ENCODE measurements at regions not wholly inside any gene's neighbourhood (a gene's known extent, or its start where the extent isn't known, plus 50 kb on each side); places are given as distances from the start of the nearest gene placed in this dataset.
A peak's percentile ranks its signal among the peaks of the same experiment; 100 is the strongest.
"Not testable (repeated sequence)": the region's sequence is repeated elsewhere in the genome, so short reads cannot be mapped to it uniquely, and the experiment has no call there.

GRCh38 chr15:38818157-38818790, 253.7 kb upstream of the RASGRP1 start:
- no peak for DNase-seq

GRCh38 chr15:38819387-38819950, 254.9 kb upstream of the RASGRP1 start:
- no peak for DNase-seq

- DNase-seq: no peak
Observed at GRCh38 chr15:38823263-38823662, 258.6 kb upstream of the RASGRP1 start.

DNA sequence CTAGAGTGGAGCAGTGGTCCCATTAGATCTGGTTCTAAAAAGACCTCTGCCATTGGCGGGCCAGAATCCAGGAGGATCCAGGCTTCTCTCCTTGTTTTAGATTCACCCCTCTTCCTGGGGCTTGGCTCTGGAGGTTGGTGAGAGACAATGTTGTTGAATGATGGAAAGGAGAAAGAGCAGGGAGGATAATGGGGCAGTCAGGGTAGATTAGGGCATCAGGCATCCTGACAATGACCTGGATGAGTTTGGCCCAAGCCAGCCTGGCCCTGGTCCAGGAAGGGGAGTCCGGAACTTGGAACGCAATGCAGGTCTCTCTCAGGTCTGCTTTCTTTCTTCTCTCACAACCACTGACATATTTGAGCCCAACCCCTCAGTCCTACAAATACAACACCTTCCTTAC, 260.1 kb upstream of the RASGRP1 start:
- DNase-seq: no peak

DNA sequence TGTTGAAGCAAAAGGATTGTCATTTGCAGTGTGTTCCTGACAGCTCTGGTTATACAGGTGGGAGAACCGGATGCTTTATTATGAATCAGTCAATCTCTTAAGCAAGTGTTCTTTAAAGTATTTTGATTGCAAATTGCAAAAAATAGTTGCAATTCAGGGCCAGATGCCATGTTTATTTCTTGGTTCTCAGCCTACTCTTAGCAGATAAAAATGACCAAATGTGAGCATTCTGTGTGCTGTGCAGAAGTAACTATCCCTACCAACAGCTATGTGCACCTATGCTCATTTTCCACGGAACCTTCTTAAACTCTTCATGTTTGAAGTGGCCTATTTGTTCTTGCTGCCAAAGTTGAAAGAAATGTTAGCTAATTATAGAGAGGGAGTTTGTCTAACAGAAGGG, 262.3 kb upstream of the RASGRP1 start:
- no peak for DNase-seq

- DNase-seq: no peak
Observed at GRCh38 chr15:38828031-38828532, 263.5 kb upstream of the RASGRP1 start.

- DNase-seq: no peak
Observed at GRCh38 chr15:38829086-38829485, 264.5 kb upstream of the RASGRP1 start.

DNA sequence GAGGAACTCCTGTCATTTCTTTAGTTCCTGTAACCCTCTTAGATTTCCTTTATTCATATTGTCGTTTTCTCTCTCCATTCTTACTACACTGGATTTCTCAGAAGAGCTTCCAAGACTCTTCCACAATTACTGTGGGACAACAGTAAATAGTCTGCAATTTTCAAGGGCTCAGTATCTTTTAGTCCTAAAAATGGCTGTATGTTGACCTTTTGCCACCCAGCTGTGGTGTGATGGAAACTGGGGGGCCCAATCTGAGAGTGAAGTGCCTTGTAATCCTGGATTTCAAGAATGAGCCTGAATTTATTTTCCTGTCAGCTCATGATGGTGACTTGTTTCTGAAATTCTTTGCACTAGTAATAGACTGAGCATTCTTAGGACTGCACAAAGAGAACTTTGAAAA, 277.6 kb upstream of the RASGRP1 start:
- DNase-seq: no peak

GRCh38 chr15:38843051-38843501, 278.5 kb upstream of the RASGRP1 start:
- no peak for DNase-seq

GRCh38 chr15:38843736-38844590, 279.3 kb upstream of the RASGRP1 start:
- DNase-seq: peak; percentile 57

DNA sequence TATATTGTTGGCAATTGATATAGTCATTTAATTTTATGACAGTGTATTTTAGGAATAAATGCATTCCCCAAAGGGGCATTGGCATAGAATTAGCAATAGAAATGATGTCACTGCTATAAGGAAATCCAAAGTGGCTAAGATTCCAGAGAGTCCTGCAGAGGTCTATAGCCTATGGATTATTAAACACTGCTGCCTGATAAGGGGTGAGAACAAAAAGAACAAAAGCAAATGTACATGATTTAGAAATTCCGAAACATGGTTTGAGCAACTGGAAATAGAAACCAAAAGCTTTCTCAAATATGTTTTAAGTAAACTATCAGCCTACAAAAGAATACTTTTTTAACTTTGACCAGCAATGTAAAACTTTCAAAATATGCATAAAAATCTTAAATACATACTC, 280.1 kb upstream of the RASGRP1 start:
- DNase-seq: peak; percentile 37

- DNase-seq: no peak
Observed at GRCh38 chr15:38846346-38846745, 281.7 kb upstream of the RASGRP1 start.

- no peak for DNase-seq
Observed at GRCh38 chr15:38847666-38848065, 283.1 kb upstream of the RASGRP1 start.

- no peak for DNase-seq
Observed at GRCh38 chr15:38849046-38849445, 284.4 kb upstream of the RASGRP1 start.

DNA sequence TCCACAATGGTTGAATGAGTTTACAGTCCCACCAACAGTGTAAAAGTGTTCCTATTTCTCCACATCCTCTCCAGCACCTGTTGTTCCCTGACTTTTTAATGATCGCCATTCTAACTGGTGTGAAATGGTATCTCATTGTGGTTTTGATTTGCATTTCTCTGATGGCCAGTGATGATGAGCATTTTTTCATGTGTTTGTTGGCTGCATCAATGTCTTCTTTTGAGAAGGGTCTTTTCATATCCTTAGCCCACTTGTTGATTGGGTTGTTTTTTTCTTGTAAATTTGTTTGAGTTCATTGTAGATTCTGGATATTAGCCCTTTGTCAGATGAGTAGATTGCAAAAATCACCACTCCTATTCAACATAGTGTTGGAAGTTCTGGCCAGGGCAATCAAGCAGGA, 287.6 kb upstream of the RASGRP1 start:
- DNase-seq: not testable (repeated sequence)

- no peak for DNase-seq
Observed at GRCh38 chr15:38853608-38854007, 289.0 kb upstream of the RASGRP1 start.

- no peak for DNase-seq
Observed at GRCh38 chr15:38854506-38854905, 289.9 kb upstream of the RASGRP1 start.

DNA sequence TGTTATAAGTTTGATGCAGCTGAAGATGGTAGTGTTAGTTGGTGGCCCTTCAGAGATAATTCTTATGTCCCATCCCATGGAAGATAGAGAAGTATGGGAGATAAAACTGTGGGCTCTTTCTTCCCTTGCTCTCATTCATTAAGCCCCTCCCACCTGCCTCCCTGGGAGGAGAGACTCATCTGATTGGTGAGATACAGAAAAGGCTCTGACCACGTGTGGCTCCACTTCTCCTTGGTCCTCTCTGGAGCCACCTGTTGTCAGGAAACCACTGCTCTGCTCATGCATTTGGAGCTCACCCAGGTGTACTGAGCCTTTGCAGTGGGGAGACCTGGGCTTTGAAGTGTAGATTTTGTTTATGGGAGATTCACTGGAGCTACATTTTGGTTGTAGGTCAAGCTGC, 293.2 kb upstream of the RASGRP1 start:
- no peak for DNase-seq

DNA sequence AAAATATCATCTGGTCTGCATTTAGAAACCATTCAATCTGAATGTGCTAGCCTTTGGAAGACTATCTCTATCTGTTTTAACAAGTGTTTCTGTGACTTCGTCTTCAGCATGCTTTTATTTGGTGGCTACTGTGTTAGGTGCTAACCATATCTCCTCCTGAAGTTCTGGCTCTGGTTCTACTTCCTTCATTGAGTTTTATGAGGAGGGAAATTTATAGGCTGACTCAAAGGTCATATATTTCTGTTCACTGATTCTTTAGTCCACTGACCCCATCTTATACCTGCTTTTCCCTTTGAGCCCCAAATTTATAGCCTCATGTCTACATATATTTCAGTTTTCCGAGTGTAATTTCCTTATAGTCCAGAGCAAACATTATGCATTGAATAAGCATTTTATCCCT, 295.0 kb upstream of the RASGRP1 start:
- DNase-seq: no peak

GRCh38 chr15:38860253-38860652, 295.6 kb upstream of the RASGRP1 start:
- DNase-seq: peak; percentile 57

DNA sequence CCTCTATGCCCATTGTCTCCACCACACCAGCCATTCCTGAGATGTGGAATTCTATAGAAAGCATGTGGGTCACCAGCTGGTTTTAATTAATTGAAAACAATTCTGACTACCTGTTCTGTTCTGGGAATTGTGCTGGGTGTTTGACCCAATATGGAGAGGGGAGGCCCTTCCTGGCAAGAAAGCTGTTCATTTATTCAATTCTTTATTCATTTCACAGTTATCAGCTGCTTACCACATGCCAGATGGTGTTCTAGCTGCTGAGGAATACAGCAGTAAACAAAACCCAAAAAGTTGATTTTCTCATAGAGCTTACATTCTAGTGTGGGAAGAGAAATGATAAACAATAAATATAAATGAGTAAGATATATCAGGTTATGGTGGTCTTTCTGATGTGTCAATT, 296.1 kb upstream of the RASGRP1 start:
- DNase-seq: no peak

DNA sequence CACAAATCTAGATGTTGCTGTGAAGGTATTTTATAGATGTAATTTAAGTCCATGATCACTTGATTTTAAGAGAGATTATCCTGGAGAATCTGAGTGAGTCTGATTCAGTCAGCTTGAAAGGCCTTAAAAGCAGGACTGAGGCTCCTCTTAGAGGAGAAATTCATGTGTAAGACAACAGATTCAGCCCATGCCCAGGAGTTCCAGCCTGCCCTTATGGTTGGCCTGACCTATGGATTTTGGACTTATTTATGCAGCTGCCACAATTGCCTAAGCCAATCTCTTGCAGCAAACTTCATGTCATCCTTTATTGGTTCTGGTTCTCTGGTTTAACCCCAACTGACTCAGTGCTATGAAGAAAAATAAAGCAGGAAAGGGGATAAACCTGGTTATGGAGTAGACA, 296.5 kb upstream of the RASGRP1 start:
- no peak for DNase-seq

DNA sequence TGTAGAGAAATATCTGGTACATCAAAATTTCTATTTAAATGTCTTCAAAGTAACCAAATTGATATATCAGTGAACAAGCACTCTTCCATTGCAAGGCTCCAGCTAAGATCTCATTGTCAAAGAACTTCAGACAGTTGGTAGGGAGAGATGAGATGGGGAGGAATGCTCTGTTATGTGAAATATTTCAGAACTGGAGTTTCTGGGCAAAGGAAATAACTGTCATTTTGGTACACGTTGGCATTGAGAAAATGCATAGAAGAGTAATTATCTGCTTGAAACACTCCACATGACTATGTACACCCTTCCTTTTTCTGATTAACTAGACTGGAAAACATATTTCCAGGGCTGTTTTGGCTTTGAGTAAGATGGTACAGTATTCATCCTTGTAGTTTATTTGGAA, 297.5 kb upstream of the RASGRP1 start:
- DNase-seq: no peak

DNA sequence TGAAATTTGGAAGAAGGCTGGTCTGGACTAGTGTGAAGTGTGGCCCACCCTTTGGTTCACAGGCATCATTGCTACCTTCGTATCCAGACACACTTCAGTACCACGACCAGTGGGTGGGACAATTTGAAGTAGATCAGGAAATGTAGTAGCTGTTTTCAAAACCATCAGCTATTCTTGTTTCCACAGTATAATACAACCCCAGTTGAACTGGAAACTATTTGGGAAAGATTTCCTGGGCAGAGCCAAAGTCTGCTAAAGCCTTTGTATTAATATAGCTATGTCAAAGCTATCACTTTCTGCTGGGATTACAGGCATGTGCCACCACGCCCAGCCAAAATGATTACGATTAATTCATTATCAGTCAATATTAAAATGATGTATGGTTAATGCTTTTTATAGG, 298.8 kb upstream of the RASGRP1 start:
- no peak for DNase-seq

All from inflammatory macrophage treated with lipopolysaccharide for 4 hours (primary cell).